C1 segment of cervical spinal cord (tissue), 14 donors: ENCODE measurements at regions not wholly inside any gene's neighbourhood (a gene's known extent, or its start where the extent isn't known, plus 50 kb on each side); places are given as distances from the start of the nearest gene placed in this dataset.
"Not testable (repeated sequence)": the region's sequence is repeated elsewhere in the genome, so short reads cannot be mapped to it uniquely, and the experiment has no call there.

Experiments used
- DNase-seq, 14 donors: peaks; one replicate each; lab custom pipeline; 2025; lab: John Stamatoyannopoulos, UW

DNA sequence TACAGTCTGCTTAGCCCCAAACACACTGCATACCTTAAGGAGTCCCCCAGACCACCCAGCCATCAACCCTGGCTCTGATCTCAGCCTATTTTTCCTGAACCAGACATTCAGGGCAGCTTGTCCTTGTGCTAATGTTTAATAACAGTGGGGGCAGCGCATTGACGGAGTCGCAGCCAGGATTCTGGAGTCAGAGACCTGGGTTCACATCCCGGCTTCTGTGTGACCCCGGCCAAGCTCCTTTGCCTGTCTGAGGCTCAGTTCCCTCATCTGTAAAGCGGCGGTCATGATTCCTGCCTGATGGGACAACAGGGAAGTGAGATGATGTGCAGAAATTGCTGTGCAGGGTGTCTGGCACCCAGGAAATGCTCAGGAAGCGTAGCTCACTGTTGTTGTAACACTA lies 63.1 kb downstream of the MATN1 start:
- no peak for DNase-seq

DNA sequence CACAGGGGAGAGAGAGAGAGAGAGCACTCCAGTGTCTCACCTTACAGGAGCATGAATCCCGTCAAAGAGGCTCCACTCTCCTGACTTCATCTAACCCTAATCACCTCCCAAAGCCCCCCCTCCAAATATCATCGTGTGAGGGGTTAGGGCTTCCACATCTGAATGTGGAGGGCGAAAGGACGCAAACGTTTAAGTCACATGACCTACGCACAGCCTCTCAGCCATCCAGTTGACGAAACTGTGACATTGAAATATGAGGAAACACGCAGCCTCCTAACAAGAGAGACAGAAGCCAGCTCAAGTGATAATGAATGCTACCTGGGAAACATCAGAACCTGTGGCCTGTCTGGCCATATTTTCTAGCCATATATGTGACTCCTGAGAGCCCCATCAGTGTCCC lies 63.7 kb downstream of the MATN1 start:
- DNase-seq = no peak

DNA sequence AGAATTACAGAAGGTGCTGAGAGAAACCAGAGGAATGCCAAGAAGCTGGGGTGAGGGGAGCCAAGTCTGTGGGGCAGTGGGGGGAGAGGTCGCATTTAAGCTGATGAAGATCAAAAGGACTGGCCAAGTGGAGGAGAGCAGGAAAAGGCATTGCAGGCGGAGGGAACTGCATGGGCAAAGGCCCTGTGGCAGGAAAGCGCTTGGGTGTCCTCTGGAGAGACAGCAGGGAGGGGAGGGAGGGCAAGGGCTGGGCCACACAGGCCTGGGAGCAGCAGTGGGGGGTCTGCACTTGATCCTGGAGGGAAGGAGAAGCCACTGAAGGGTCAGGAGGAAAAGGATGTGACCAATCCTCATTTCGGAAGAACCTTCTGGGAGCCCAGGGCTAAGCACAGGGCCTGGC lies 65.0 kb downstream of the MATN1 start:
- not testable (repeated sequence) for DNase-seq

DNA sequence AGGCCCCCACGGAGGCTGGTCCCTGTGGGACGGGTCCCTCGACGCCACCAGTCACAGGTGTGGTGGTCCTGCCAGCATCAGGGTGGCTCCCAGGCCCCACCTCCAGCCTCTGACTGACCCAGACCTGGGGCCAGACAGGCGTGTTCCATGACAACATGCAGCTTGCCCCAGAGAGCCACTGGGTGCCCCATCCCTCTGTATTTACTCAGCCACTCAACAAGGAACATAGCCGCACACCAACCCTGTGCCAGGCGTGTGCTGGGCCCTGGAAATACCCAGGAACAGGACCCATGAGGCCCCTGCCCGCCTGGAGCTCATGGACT lies 65.4 kb downstream of the MATN1 start:
- DNase-seq = no peak

DNA sequence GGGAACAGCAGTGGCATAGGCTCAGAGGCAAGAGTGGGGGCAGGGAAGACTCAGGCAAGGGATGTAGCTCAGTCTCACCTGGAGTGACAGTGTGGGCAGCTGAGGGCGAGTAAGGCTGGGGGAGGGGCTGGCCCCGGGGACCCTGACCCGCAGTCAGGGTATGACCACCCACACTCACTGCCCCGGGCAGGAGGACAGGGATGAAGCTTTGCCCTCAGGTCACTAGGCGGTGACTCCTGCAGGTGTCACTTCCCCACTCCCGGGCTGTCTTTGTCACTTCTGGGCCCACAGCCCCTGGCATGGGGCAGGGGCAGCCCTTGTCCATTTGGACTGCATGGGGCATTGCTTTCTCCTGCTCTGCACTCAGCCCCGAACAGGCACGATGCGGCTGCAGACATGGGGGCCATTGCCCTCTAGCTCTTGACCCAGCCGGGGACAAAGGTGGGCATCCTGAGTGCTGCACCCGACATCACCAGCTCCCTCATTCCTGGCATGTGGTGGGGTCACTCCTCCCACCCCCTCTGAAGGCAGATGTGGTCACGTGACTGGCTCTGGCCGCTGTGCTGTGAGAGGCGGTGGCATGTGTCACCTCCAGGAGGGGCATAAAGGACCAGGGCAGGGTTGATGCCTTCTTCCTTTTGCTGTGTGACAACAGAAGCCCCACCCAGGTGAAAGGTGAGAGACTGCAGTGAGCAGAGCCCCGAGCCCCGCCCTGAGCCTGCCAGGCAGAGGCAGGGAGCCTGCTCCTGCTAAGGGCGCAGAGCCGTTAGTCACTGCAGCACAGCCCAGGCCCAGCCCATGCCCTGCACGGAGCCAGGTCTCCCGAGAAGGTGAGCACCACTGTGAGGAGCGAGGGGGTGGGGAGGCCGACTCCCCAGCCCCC lies 66.0 kb downstream of the MATN1 start:
- no peak for DNase-seq

DNA sequence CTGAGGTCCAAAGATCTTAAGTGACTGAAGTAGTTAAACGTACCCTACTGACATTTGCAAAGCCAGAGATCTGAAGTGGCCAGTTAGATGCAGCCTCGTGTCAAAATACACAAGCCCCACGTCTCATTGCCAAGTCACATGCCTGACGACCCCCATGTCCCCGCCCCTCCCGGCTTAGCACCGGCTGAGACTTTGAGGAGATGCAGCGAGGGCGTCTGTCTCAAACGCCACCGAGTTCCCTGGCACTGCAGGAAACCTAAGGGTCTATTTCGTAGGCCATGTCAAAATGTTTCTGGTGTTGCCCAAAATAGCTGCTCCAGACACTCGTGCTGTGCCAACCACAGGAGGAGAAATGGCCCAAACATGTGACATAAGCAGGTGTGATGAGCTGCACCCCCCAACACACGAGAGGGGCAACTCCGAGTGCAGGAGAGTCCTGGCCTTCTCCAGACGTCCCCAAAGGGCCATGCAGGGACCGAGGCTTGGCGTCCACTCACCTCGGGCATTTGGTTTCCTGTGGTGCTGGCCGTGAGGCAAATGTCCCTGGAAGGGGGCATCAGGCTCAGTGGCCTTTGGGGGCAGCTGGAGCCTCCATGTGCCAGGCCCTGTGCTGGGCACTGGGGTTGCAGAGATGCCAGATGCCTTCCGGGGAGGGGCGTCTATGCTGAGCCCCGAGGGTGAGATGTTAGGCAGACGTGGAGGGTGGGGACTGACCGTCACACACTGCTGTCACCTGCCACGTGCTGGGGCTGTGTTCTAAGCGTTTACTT lies 67.0 kb downstream of the MATN1 start:
- no peak for DNase-seq

DNA sequence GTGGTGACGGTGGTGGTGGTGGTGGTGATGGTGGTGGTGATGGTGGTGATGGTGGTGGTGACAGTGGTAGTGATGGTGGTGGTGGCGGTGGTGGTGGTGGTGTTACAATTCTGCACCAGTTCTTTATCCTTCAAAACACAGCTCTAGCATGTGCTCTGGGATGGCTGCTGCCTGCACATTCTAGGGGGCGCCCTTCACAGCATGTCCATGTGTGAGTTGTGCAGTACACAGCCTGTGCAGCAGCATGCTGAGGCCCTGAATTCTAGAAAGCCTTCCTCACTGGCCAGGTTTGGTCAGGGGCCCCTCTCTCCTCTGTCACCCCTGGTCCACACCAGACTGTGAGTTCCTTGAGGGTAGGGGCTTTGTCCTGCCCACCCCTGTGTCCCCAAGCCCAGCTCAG lies 67.7 kb downstream of the MATN1 start:
- DNase-seq = no peak

DNA sequence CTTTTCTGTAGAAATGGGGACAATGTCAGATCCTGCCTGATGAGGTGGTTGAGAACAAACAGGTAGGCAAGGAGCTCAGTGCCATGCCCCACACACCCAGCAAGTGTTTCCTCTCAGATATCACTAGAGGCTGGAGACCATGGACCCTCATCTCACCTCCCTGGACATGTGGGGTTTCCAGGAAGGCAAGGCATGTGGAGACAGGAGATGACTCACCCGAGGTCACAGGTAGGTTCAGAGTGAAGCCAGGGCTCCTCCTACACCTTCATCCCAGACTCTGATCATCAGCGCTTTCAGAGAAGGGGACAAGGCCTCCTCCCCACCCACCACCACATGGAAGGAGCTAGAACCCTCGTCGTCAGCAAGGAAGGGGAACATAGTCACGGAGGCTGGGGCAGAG lies 69.2 kb downstream of the MATN1 start:
- DNase-seq = no peak

DNA sequence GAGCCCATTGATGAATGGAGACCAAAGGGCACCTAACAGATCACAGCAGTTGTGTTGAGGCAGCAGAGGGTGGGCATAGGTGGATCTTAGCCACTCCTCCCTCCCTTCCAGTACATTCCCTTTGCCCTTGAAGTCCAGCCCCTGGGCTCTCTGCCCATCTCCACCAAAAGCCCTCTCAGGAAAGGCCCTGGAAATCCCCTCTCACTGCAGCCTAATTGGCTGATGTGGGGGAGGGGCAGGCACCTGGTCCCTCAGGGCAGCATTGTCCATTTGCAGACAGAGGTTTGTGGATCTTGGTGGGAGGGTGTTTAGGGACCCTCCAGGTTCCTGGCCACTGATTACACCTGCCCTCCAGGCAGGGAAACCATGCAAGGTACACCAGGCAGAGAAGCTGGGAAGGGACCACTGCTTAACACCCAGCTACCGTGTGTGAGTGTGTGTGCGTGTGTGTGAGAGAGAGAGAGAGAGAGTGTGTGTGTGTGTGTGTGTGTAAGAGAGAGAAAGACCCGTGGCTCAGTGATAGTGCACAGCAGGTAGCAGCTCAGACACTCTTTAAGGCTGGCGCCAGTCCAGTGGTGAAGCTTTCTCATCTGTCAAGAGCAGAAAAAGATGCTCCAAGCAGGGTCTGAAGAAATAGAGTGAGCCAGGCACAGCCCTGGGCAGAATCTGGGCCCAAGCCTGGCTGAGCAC lies 71.1 kb downstream of the MATN1 start:
- DNase-seq = no peak

DNA sequence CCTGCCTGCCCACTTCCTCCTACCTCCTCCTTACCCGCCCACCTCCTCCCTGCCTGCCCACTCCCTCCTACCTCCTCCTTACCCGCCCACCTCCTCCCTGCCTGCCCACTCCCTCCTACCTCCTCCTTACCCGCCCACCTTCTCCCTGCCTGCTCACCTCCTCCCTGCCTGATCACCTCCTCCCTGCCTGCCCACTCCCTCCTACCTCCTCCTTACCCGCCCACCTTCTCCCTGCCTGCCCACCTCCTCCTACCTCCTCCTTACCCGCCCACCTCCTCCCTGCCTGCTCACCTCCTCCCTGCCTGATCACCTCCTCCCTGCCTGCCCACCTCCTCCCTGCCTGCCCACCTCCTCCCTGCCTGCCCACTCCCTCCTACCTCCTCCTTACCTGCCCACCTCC lies 72.0 kb downstream of the MATN1 start:
- DNase-seq = not testable (repeated sequence)

DNA sequence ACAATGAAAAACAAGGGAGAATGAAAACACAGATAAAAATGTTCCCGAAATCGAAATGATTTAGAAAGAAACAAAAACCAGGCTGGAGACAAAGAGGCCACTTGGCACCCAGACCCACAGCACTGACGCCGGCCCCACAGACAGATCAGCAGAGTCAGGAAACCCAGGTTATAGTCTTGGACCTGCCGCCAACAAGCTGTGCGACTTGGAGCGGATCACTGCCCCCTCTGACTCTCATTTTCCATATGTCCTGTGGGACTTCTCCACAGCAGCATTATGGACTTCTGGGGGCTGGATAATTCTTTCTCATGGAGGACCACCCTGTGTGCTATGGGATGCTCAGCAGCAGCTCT lies 72.4 kb downstream of the MATN1 start:
- no peak for DNase-seq

DNA sequence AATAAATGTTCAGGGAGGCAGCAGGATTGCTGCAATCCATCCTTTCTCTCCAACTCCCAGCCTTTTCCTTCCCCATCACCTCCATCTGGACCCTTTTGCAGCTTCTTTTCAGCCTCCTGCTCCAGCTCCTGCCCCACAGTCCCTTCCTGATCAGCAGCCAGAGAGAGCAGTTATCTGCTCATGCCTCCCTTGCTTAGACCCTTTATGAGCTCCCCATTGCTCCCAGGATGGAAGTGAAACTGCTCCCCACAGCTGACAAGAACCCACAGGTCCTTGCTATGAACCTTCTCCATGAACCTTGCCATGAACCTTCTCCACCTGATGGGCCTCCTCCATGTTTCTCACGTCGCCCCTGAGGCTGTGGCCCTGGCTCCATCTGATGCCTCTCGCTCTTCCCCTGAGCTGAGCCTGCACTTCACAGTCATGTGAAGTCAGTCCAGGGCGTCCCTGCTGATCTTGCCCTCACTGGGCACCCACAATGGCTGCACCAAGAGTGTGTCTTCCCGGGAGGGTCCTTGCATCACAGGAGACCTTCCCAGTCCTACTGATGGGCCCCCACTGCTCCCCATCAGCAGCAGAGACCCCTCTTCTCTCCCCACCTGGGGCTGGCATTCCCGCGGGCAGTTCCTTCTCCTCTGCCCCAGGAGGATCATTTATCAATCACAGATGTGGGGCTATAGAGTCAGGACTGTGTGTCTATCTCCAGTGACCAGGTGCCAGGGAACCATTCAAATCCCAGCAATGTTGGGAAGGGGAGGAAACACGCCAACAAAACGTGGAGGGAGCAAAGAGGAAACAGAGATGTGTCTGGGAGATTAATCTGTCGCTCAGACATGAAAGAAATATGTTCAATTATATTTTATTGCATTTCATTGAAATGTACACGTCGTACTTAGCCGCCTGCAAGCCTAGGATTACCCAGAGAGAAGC lies 73.1 kb downstream of the MATN1 start:
- DNase-seq = no peak

DNA sequence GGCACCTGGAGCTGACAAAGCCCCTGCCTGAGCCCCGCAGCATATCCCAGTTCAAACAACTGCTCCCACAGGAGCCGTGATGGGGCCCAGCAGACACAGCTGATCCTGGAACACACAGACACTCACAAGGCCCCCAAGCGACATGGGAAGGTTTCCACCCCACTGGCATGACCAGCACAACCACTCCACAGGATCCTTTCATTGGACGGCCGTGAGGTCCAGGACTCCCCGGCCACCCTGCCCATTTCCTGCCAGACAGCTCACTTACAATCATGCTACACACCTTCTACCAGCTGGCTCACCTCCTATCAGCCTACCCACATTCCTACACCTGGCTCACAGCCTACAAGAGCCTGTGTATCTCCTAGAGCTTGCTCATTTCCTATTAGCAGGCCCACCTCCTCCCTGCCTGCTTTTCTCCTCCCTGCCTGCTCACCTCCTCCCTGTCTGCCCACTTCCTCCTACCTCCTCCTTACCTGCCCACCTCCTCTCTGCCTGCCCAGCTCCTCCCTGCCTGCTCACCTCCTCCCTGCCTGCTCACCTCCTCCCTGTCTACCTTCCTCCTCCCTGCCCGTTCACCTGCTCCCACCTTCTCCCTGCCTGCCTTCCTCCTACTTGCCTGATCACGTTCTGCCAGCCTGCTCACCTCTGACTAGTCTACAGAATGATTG lies 73.9 kb downstream of the MATN1 start:
- DNase-seq = no peak

DNA sequence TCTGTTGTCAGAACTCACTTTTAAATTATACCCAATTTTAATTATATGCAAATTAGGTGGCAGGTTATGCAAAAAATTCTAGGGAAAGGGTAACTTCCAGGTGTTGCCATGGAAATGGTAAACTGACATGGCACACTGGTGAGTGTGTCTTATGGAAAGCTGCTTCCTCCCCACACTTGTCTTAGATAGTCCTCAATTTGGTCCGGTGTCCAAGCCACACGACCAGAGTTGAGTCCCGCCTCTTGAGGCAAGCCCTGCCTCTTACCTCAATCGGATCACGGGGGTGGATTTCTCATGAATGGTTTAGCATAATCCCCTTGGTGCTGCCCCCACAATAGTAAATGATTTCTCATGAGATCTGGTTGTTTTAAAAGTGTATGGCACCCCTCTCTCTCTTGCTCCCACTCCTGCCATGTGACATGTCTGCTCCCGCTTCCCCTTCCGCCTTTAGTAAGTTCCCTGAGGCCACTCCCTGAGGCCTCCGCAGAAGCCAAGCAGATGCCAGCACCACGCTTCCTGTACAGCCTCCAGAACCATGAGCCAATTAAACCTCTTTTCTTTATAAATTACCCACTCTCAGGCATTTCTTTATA lies 74.9 kb downstream of the MATN1 start:
- no peak for DNase-seq

DNA sequence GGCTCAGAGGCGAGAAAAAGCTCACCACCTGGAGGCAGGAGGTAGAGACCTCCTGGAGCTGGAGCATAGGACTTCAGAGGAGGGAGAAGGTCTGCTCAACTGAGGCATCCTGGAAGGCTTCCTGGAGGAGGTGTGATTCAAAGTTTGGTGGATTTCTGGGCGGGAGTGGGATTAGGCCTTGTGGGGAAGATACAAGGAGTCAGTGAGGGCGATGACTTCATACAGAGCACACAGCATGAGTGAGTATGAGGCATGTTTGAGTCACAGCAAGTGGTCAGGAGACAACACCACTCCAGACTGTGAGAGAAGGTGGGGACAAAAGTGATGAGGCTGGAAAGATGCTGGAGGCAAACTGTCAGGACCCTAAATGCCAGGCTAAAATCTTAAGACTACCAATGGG lies 77.6 kb downstream of the MATN1 start:
- DNase-seq = no peak

DNA sequence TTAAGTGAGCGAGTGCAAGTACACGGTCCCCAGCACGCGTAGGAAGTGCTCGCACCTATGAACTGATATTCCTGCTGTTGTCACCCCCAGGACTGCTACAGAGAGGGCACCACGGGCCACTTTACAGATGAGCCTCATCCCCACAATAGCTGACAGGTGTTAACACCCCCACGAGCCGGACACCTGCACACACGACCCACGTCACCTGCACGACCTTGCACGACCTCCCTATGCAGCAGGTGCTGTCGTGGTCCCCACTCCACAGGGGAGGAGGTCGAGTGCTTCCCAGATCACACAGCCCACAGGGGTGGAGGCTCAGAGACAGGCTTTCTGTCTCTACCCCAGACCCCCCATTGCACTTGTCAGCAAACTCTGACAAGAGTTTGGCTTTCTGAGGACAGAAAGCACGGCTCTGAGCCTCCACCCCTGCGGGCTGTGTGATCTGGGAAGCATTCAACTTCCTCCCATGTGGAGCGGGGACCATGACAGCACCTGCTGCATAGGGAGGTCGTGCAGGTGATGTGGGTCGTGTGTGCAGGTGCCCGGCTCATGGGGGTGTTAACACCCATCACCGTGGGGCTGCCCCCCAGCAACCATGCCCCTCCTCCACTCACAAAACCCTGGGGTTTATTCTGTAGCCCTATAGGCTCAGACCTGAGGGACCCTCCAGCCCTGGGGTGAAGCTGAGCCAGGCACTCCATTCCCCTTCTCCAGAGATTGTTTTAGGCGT lies 80.8 kb downstream of the MATN1 start:
- DNase-seq = no peak

DNA sequence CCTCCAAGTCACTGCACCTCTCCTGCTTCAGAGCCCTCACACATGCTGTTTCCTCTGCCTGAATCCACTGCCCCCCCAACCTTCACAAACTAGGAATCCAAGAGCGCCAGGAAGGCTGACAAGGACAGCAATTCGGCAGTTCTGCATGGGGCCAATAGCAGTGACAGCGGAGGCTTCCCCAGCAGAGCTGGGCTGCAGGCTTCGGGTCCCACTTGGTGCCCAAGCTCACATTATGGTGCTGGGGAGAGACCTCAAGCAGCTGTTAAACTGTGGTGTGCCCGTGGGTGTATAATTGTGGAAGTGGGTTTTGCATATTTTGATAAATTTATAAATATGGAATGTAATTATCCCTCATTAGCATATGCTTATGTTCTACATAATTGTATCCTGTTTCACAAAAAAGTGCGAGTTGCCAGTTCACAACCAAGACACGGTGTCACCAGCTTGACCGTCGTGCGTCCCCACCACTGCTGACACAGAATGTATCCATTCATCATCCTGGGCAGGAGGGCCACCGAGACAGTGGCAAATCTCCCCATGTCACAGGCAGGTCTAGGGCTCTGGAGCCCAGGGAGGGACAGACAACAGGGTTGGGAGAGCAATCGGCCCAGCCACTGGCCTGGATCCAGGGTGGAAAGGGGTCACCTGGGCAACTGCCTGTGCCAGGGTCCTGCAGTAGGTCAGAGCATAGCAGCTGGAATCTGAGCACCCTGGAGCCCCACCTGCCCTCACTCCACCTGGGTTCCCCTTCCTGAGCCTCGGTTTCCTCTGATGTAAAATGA lies 81.6 kb downstream of the MATN1 start:
- DNase-seq = no peak

DNA sequence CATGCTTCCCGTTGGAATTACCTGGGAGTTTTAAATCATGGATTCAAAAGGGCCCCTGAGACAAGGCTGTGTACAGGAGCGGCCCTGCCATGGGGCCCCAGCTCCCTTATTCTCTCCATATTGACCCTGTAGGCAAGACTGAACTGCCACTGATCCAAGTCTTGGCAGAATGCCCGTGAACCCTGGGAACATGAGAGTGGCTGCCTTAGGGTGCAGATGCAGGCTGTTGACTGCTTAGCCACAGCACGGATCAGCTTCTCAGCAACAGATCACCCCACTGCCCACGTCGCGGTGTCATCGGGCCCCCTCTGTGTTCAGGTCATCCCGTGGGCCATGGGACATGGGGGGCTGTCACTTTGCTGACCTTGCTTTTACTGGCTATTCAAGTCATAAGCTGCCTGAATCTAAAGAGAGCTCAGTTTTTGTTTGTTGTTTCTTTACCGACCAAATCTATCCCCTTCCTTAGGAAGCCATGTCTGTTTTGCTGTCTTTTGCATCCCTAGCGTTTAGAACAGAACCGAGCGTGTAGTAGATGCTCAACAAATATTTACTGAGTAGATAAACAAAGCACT lies 83.4 kb downstream of the MATN1 start:
- DNase-seq = no peak

DNA sequence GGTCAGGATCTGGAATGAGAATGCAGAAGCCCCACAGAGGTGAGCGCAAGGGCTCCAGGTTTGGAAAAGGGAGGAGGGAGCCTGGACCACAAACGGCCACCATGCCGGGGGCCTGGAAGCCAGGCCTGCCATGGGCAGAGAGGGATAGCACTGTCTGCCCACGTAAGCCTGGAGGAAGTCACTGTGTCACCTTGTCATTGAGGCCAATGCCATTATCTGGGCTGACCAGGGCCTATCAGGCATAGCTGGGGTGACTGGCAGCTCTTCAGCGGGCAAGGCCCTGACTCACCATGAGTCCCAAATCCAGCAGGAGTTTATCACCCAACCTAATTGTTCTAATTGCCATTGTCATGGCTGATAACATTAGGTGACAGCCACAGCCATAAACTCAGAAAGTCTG lies 84.6 kb downstream of the MATN1 start:
- DNase-seq = no peak
